ENCODE measurements at regions not wholly inside any gene's neighbourhood (a gene's known extent, or its start where the extent isn't known, plus 50 kb on each side); places are given as distances from the start of the nearest gene placed in this dataset.

DNA sequence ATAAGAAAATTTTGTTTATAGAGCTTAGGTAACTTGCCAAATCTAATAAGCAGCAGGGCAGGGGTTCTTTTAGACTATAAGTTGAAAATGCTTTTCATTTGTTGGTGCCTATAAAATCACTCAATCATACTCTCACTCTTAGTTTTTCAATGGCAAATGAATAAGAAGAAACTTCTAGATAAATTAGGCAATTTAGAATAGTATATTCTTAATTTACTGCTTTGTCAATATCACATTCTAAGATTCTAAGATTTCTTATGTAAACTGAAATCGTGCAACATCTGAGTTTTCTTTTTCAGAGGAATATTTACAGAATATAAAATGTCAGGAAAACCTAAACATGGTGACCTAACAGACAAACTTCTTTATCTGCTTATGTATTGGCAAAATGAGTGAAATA is 849.0 kb downstream of the DTWD2 start:
- no peak for DNase-seq (ENCODE audit: low spot score)
- Mint-ChIP-seq H3K27ac (no peak overlapping the region; the same call in 1 of the 2 replicates), H3K4me1 (no peaks in the 10 kb centered on the region), H3K36me3 (ENCODE audit: low read depth) (no peaks in the 10 kb centered on the region), H3K4me3 (no peak overlapping the region), H3K9me3 (no peaks in the 10 kb centered on the region), H3K27me3 (ENCODE audit: insufficient read depth, low read depth, poor library complexity) (no peaks in the 10 kb centered on the region)
- H3K4me2 ChIP-seq = no peak overlapping the region
- no peaks in the 10 kb centered on the region for H3K27me3 ChIP-seq (ENCODE audit: insufficient read depth)
- H3K4me3 ChIP-seq = no peak overlapping the region
- H3K27ac ChIP-seq (ENCODE audit: low read depth) = no peak overlapping the region
- H3K36me3 ChIP-seq (ENCODE audit: insufficient read depth) = no peaks in the 10 kb centered on the region
- H3K4me1 ChIP-seq (ENCODE audit: insufficient read depth) = no peaks in the 10 kb centered on the region
- H3F3A ChIP-seq (replicated peaks; ENCODE audit: low read depth) = no peaks in the 10 kb centered on the region
- ATAC-seq = no peak
- no peak for TF ChIP-seq EZH2phosphoT487 (IDR thresholded peaks at IDR 0.05; ENCODE audit: unreplicated experiment)
- TF ChIP-seq CREB1 (CRISPR knock-in tag; IDR thresholded peaks at IDR 0.05; ENCODE audit: low read depth) = no peak
- no peak for TF ChIP-seq JUNB (IDR thresholded peaks at IDR 0.05; ENCODE audit: unreplicated experiment)
- TF ChIP-seq, protein P1, sequence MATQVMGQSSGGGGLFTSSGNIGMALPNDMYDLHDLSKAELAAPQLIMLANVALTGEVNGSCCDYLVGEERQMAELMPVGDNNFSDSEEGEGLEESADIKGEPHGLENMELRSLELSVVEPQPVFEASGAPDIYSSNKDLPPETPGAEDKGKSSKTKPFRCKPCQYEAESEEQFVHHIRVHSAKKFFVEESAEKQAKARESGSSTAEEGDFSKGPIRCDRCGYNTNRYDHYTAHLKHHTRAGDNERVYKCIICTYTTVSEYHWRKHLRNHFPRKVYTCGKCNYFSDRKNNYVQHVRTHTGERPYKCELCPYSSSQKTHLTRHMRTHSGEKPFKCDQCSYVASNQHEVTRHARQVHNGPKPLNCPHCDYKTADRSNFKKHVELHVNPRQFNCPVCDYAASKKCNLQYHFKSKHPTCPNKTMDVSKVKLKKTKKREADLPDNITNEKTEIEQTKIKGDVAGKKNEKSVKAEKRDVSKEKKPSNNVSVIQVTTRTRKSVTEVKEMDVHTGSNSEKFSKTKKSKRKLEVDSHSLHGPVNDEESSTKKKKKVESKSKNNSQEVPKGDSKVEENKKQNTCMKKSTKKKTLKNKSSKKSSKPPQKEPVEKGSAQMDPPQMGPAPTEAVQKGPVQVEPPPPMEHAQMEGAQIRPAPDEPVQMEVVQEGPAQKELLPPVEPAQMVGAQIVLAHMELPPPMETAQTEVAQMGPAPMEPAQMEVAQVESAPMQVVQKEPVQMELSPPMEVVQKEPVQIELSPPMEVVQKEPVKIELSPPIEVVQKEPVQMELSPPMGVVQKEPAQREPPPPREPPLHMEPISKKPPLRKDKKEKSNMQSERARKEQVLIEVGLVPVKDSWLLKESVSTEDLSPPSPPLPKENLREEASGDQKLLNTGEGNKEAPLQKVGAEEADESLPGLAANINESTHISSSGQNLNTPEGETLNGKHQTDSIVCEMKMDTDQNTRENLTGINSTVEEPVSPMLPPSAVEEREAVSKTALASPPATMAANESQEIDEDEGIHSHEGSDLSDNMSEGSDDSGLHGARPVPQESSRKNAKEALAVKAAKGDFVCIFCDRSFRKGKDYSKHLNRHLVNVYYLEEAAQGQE (IDR thresholded peaks at IDR 0.05; ENCODE audit: unreplicated experiment) = no peak
- no peak for TF ChIP-seq POLR2AphosphoS5 (IDR thresholded peaks at IDR 0.05; ENCODE audit: low read depth)
- TF ChIP-seq, protein P2, sequence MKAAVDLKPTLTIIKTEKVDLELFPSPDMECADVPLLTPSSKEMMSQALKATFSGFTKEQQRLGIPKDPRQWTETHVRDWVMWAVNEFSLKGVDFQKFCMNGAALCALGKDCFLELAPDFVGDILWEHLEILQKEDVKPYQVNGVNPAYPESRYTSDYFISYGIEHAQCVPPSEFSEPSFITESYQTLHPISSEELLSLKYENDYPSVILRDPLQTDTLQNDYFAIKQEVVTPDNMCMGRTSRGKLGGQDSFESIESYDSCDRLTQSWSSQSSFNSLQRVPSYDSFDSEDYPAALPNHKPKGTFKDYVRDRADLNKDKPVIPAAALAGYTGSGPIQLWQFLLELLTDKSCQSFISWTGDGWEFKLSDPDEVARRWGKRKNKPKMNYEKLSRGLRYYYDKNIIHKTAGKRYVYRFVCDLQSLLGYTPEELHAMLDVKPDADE (IDR thresholded peaks at IDR 0.05) = no peak
- TF ChIP-seq ZNF331 (CRISPR knock-in tag; IDR thresholded peaks at IDR 0.05; ENCODE audit: low read depth) = no peak
- TF ChIP-seq, protein P3, sequence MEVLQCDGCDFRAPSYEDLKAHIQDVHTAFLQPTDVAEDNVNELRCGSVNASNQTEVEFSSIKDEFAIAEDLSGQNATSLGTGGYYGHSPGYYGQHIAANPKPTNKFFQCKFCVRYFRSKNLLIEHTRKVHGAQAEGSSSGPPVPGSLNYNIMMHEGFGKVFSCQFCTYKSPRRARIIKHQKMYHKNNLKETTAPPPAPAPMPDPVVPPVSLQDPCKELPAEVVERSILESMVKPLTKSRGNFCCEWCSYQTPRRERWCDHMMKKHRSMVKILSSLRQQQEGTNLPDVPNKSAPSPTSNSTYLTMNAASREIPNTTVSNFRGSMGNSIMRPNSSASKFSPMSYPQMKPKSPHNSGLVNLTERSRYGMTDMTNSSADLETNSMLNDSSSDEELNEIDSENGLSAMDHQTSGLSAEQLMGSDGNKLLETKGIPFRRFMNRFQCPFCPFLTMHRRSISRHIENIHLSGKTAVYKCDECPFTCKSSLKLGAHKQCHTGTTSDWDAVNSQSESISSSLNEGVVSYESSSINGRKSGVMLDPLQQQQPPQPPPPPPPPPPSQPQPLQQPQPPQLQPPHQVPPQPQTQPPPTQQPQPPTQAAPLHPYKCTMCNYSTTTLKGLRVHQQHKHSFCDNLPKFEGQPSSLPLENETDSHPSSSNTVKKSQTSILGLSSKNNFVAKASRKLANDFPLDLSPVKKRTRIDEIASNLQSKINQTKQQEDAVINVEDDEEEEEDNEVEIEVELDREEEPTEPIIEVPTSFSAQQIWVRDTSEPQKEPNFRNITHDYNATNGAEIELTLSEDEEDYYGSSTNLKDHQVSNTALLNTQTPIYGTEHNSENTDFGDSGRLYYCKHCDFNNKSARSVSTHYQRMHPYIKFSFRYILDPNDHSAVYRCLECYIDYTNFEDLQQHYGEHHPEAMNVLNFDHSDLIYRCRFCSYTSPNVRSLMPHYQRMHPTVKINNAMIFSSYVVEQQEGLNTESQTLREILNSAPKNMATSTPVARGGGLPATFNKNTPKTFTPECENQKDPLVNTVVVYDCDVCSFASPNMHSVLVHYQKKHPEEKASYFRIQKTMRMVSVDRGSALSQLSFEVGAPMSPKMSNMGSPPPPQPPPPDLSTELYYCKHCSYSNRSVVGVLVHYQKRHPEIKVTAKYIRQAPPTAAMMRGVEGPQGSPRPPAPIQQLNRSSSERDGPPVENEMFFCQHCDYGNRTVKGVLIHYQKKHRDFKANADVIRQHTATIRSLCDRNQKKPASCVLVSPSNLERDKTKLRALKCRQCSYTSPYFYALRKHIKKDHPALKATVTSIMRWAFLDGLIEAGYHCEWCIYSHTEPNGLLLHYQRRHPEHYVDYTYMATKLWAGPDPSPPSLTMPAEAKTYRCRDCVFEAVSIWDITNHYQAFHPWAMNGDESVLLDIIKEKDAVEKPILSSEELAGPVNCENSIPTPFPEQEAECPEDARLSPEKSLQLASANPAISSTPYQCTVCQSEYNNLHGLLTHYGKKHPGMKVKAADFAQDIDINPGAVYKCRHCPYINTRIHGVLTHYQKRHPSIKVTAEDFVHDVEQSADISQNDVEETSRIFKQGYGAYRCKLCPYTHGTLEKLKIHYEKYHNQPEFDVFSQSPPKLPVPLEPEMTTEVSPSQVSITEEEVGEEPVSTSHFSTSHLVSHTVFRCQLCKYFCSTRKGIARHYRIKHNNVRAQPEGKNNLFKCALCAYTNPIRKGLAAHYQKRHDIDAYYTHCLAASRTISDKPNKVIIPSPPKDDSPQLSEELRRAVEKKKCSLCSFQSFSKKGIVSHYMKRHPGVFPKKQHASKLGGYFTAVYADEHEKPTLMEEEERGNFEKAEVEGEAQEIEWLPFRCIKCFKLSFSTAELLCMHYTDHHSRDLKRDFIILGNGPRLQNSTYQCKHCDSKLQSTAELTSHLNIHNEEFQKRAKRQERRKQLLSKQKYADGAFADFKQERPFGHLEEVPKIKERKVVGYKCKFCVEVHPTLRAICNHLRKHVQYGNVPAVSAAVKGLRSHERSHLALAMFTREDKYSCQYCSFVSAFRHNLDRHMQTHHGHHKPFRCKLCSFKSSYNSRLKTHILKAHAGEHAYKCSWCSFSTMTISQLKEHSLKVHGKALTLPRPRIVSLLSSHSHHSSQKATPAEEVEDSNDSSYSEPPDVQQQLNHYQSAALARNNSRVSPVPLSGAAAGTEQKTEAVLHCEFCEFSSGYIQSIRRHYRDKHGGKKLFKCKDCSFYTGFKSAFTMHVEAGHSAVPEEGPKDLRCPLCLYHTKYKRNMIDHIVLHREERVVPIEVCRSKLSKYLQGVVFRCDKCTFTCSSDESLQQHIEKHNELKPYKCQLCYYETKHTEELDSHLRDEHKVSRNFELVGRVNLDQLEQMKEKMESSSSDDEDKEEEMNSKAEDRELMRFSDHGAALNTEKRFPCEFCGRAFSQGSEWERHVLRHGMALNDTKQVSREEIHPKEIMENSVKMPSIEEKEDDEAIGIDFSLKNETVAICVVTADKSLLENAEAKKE (CRISPR knock-in tag; IDR thresholded peaks at IDR 0.05) = no peak
- no peaks in the 10 kb centered on the region for H3K9me2 ChIP-seq (ENCODE audit: insufficient read depth)
- no peaks in the 10 kb centered on the region for H3K79me2 ChIP-seq (replicated peaks; ENCODE audit: insufficient read depth)
- H4K20me1 ChIP-seq (replicated peaks; ENCODE audit: insufficient read depth) = no peaks in the 10 kb centered on the region
- no peak overlapping the region for H2AFZ ChIP-seq

Measured in GM23338 (cell line).